ENCODE measurements at regions not wholly inside any gene's neighbourhood (a gene's known extent, or its start where the extent isn't known, plus 50 kb on each side); places are given as distances from the start of the nearest gene placed in this dataset.
A peak's percentile ranks its signal among the peaks of the same experiment; 100 is the strongest.

DNA sequence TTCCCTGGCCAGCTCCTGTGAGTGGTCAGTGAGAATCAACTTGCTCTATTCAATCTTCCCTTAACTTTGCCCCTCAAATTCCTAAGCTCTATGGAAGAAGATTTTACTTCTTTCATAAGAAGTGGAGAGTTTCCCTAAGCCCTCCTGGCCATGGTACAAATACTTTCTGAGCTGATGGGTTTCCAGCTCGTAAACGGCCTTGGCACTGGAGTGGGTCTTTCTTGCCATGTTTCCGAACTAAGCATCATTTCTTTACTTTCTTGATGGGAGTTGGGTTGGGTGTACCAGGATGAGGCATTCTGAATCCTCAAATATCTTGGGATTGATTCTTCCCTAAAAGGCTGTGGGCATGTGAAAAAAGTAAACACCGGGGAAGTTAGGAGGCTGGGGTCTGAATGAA, 72.5 kb downstream of the ACKR3 start:
- ChIA-PET POLR2A (no interaction called here), CTCF (no interaction called here)
- TF ChIP-seq TCF12 (IDR thresholded peaks at IDR 0.05) (no peak), RAD21 (IDR thresholded peaks at IDR 0.05; ENCODE audit: low read length) (no peak), NFIC (IDR thresholded peaks at IDR 0.05; ENCODE audit: borderline replicate concordance) (no peak), FOSL2 (IDR thresholded peaks at IDR 0.05; ENCODE audit: borderline replicate concordance, low read depth) (no peak), TAF1 (IDR thresholded peaks at IDR 0.05; ENCODE audit: borderline replicate concordance, low read depth, low read length) (no peak), CHD2 (IDR thresholded peaks at IDR 0.05; ENCODE audit: low read length, partially characterized antibody) (no peak), GABPA (IDR thresholded peaks at IDR 0.05; ENCODE audit: low read depth) (no peak), EZH2phosphoT487 (IDR thresholded peaks at IDR 0.05; ENCODE audit: borderline replicate concordance, low read depth) (no peak), GATA2 (CRISPR knock-in tag; IDR thresholded peaks at IDR 0.05) (no peak), FOXM1 (IDR thresholded peaks at IDR 0.05; ENCODE audit: low read depth) (no peak), JUND (IDR thresholded peaks at IDR 0.05) (no peak)
- TF ChIP-seq, protein P1, sequence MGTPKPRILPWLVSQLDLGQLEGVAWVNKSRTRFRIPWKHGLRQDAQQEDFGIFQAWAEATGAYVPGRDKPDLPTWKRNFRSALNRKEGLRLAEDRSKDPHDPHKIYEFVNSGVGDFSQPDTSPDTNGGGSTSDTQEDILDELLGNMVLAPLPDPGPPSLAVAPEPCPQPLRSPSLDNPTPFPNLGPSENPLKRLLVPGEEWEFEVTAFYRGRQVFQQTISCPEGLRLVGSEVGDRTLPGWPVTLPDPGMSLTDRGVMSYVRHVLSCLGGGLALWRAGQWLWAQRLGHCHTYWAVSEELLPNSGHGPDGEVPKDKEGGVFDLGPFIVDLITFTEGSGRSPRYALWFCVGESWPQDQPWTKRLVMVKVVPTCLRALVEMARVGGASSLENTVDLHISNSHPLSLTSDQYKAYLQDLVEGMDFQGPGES (IDR thresholded peaks at IDR 0.05; ENCODE audit: low read depth, low read length), result no peak
- TF ChIP-seq, protein P2, sequence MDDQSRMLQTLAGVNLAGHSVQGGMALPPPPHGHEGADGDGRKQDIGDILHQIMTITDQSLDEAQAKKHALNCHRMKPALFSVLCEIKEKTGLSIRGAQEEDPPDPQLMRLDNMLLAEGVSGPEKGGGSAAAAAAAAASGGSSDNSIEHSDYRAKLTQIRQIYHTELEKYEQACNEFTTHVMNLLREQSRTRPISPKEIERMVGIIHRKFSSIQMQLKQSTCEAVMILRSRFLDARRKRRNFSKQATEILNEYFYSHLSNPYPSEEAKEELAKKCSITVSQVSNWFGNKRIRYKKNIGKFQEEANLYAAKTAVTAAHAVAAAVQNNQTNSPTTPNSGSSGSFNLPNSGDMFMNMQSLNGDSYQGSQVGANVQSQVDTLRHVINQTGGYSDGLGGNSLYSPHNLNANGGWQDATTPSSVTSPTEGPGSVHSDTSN (IDR thresholded peaks at IDR 0.05), result no peak
- TF ChIP-seq, protein P3, sequence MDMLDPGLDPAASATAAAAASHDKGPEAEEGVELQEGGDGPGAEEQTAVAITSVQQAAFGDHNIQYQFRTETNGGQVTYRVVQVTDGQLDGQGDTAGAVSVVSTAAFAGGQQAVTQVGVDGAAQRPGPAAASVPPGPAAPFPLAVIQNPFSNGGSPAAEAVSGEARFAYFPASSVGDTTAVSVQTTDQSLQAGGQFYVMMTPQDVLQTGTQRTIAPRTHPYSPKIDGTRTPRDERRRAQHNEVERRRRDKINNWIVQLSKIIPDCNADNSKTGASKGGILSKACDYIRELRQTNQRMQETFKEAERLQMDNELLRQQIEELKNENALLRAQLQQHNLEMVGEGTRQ (IDR thresholded peaks at IDR 0.05; ENCODE audit: borderline replicate concordance, low read depth, low read length), result no peak
- Histone ChIP-seq H3F3A (replicated peaks; ENCODE audit: insufficient read depth) (no peaks in the 10 kb centered on the region), H3K9me3 (no peaks in the 10 kb centered on the region), H3K27ac (ENCODE audit: low read depth in 2 of 2, low read length in 1 of 2) (no peak overlapping the region), H3K36me3 (replicated peaks in 1 of 2; ENCODE audit: control insufficient read depth in 1 of 2, insufficient read depth in 2 of 2, low read length in 1 of 2) (no peaks in the 10 kb centered on the region), H3K79me2 (ENCODE audit: insufficient read depth) (no peaks in the 10 kb centered on the region), H3K9ac (no peak overlapping the region), H3K4me3 (ENCODE audit: low read depth in 2 of 2, low read length in 1 of 2) (no peak overlapping the region), H3K4me2 (no peak overlapping the region), H3K9me2 (no peaks in the 10 kb centered on the region), H3K4me1 (ENCODE audit: control insufficient read depth in 1 of 2, insufficient read depth in 2 of 2, low read depth in 1 of 2, low read length in 1 of 2) (no peaks in the 10 kb centered on the region), H2AFZ (ENCODE audit: low read depth) (no peak overlapping the region), H3K27me3 (ENCODE audit: insufficient read depth) (no peaks in the 10 kb centered on the region), H4K20me1 (ENCODE audit: insufficient read depth) (no peaks in the 10 kb centered on the region)
- DNase-seq, result no peak
- 28% methylated on average over 4 of the region's 4 CpGs for WGBS (ENCODE audit: low lambda C conversion rate)

DNA sequence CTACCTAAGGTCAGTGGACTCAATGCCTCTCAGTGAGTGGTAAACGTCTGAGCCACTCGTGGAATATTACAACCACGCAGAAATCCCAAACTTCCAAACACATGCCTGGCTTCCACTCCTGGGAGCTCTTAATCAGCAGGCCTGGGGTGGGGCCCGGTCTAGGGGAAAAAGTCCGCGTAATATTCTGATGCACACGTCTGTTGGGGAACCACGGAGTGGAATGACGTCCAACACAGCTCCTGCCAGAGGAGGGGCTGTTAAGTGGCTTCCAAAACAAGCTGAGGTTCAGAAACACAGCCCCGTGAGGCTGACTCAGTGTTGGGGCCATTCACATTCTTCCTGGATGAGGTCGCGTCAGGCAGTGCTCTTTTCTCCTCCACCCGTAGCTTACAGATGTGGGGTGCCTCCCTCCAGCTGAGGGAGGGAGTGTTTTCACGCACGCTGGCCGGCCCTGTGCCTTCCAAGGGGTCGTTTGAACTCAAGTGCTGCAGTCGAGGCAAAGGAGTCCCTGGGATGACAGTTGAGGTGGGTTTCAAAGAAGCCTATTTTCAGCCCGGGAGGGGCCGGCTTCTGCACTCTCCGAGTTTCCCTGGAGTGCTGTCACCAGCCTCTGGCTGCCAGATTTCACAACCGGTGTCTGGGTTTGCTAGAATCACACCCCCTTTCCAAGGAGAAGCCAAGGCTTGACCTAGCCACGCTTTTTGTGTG, 73.1 kb downstream of the ACKR3 start:
- DNase-seq, result no peak
- Histone ChIP-seq H3K27ac (ENCODE audit: low read depth in 2 of 2, low read length in 1 of 2) (no peak overlapping the region), H3K27me3 (ENCODE audit: insufficient read depth) (no peaks in the 10 kb centered on the region), H3K9me2 (no peaks in the 10 kb centered on the region), H3K79me2 (ENCODE audit: insufficient read depth) (no peaks in the 10 kb centered on the region), H3K4me3 (ENCODE audit: low read depth in 2 of 2, low read length in 1 of 2) (no peak overlapping the region; a peak in 1 of 4 replicates), H3K9ac (no peak overlapping the region), H3F3A (replicated peaks; ENCODE audit: insufficient read depth) (no peaks in the 10 kb centered on the region), H3K4me2 (no peak overlapping the region), H3K36me3 (replicated peaks in 1 of 2; ENCODE audit: control insufficient read depth in 1 of 2, insufficient read depth in 2 of 2, low read length in 1 of 2) (no peaks in the 10 kb centered on the region), H3K9me3 (no peaks in the 10 kb centered on the region), H4K20me1 (ENCODE audit: insufficient read depth) (no peaks in the 10 kb centered on the region), H2AFZ (ENCODE audit: low read depth) (no peak overlapping the region), H3K4me1 (ENCODE audit: control insufficient read depth in 1 of 2, insufficient read depth in 2 of 2, low read depth in 1 of 2, low read length in 1 of 2) (no peaks in the 10 kb centered on the region)
- CTCF ChIA-PET, result no interaction called here
- TF ChIP-seq FOXJ3 (CRISPR knock-in tag; IDR thresholded peaks at IDR 0.05) (no peak), TCF12 (IDR thresholded peaks at IDR 0.05) (peak; percentile 28; the same call in 1 of the 2 replicates), POLR2AphosphoS5 (IDR thresholded peaks at IDR 0.05; ENCODE audit: low read depth, low read length) (no peak), FOSL2 (IDR thresholded peaks at IDR 0.05; ENCODE audit: borderline replicate concordance, low read depth) (peak; percentile 33; the same call in 1 of the 2 replicates), MXI1 (IDR thresholded peaks at IDR 0.05; ENCODE audit: low read depth, low read length) (no peak), TEAD4 (IDR thresholded peaks at IDR 0.05; ENCODE audit: borderline replicate concordance, insufficient read depth) (no peak), EP300 (IDR thresholded peaks at IDR 0.05; ENCODE audit: borderline replicate concordance in 1 of 2, low read depth in 1 of 2, low read length in 1 of 2) (no peak), JUND (IDR thresholded peaks at IDR 0.05) (peak; percentile 23; the same call in 1 of the 2 replicates), RXRA (IDR thresholded peaks at IDR 0.05; ENCODE audit: borderline replicate concordance, low read depth) (0 out of 2 replicates have a peak, but pooled peaks have one; percentile 42)
- TF ChIP-seq, protein P1 (IDR thresholded peaks at IDR 0.05; ENCODE audit: low read depth, low read length), result no peak
- TF ChIP-seq, protein P2 (IDR thresholded peaks at IDR 0.05), result peak; percentile 10; the same call in 1 of the 2 replicates
- POLR2A ChIA-PET, result no interaction called here
- 22% methylated on average over 18 of the region's 23 CpGs for WGBS (ENCODE audit: low lambda C conversion rate)
